ENCODE measurements at regions not wholly inside any gene's neighbourhood (a gene's known extent, or its start where the extent isn't known, plus 50 kb on each side); places are given as distances from the start of the nearest gene placed in this dataset.
"Not testable (repeated sequence)": the region's sequence is repeated elsewhere in the genome, so short reads cannot be mapped to it uniquely, and the experiment has no call there.

DNA sequence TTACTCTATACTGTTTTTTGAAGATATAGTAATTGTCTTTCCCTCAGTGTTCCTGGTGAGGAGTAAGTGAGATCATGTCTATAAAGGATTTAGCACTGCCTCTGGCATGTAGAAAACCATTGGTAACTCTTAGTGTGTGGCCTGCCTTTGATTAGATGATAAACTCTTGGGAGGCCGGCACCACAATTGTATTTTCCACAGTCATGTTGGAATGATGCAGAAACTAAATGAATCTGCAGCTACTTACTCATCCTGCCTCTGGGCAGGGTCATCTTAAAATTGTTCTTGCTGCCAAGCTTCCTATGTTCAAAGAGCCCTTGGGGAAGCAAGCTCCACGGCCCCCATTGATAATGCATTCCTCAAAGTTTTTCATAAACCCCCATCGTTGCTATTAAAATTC, 204.6 kb downstream of the ANKRD7 start:
- Mint-ChIP-seq H3K9me3 (ENCODE audit: low read depth) (peaks cover 13% of the 10 kb centered on the region), H3K4me1 (ENCODE audit: low read depth) (no peaks in the 10 kb centered on the region), H3K4me3 (ENCODE audit: low read depth) (no peak overlapping the region), H3K27ac (no peak overlapping the region), H3K27me3 (no peaks in the 10 kb centered on the region), H3K36me3 (ENCODE audit: insufficient read depth) (no peaks in the 10 kb centered on the region)
- DNase-seq (ENCODE audit: low spot score, unreplicated experiment) = no peak
- TF ChIP-seq, protein P1, sequence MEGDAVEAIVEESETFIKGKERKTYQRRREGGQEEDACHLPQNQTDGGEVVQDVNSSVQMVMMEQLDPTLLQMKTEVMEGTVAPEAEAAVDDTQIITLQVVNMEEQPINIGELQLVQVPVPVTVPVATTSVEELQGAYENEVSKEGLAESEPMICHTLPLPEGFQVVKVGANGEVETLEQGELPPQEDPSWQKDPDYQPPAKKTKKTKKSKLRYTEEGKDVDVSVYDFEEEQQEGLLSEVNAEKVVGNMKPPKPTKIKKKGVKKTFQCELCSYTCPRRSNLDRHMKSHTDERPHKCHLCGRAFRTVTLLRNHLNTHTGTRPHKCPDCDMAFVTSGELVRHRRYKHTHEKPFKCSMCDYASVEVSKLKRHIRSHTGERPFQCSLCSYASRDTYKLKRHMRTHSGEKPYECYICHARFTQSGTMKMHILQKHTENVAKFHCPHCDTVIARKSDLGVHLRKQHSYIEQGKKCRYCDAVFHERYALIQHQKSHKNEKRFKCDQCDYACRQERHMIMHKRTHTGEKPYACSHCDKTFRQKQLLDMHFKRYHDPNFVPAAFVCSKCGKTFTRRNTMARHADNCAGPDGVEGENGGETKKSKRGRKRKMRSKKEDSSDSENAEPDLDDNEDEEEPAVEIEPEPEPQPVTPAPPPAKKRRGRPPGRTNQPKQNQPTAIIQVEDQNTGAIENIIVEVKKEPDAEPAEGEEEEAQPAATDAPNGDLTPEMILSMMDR (IDR thresholded peaks at IDR 0.05; ENCODE audit: unreplicated experiment) = no peak

DNA sequence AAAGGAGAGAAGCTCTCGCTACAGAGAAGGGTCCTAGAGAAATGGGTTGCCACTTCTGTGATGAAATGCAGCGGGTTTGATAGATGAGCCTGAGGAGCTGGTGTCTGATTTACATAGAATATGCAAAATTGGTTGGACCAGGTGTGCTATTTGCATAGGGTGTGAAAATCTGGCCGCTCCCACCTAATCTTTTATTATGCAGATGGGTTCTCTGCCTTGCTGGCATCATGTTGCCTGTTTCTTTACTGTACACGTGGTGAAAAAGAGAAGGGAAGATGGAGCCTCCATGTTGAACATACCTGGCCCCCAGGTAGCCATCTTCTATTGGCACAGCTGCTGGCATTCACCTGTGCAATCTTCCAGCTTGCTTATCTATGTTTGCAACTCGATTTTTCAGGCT, 212.2 kb downstream of the ANKRD7 start:
- Mint-ChIP-seq H3K9me3 (ENCODE audit: low read depth) (peaks cover 21% of the 10 kb centered on the region), H3K27ac (no peak overlapping the region), H3K4me3 (ENCODE audit: low read depth) (no peak overlapping the region), H3K4me1 (ENCODE audit: low read depth) (no peaks in the 10 kb centered on the region), H3K36me3 (ENCODE audit: insufficient read depth) (no peaks in the 10 kb centered on the region), H3K27me3 (no peaks in the 10 kb centered on the region)
- TF ChIP-seq, protein P1 (IDR thresholded peaks at IDR 0.05; ENCODE audit: unreplicated experiment) = no peak
- DNase-seq (ENCODE audit: low spot score, unreplicated experiment) = no peak

DNA sequence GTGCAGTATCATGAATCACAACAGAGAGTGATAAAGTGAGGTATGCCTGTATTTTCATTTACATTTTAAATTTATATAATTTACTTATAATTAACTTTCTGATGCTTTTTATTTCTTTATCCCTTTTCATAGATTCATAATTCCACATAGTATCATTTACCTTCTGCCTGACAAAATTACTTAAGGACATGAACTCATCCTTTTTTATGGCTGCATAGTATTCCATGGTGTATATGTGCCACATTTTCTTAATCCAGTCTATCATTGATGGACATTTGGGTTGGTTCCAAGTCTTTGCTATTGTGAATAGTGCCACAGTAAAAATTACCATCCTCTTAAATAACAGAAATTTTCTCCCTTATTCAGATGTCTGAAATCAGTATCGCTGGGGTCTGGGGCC, 224.5 kb downstream of the ANKRD7 start:
- not testable (repeated sequence) for DNase-seq (ENCODE audit: low spot score, unreplicated experiment); H3K4me3 Mint-ChIP-seq (ENCODE audit: low read depth); H3K27ac Mint-ChIP-seq; H3K36me3 Mint-ChIP-seq (ENCODE audit: insufficient read depth); H3K4me1 Mint-ChIP-seq (ENCODE audit: low read depth); H3K9me3 Mint-ChIP-seq (ENCODE audit: low read depth); H3K27me3 Mint-ChIP-seq

DNA sequence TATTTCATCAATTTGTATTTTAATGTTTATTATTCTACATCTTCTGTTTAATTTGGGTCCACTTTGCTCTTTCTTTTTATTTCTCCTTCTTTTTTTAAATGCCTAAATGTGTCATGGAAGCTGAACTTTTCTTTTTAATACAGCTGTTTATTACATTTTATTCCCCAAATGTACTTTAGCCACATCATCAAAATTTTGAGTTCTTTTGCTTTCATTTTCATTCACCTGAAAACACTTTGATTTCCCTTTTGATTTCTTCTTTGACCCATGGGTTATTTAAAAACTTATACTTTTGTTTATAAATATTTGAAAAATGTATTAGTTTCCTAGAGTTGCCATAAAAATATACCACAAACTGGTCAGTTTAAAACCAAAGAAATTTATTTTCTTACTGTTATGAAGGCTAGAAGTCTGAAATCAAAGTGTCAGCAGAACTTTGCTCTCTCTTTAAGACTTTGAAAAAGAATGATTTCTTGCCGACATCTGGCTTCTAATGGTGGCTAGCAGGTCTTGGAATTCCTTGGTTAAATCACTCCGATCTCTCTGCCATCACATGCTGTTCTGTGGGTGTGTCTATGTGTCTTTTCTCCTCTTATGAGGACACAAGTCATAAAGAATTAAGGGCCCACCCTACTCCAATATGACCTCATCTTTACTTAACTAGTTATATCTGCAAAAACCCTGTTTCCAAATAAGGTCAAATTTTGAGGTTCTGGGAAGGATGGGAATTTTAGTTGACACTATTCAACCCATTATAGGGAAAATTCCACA, 225.5 kb downstream of the ANKRD7 start:
- TF ChIP-seq, protein P1 (IDR thresholded peaks at IDR 0.05; ENCODE audit: unreplicated experiment) = no peak
- no peak overlapping the region for H3K27ac Mint-ChIP-seq
- H3K27me3 Mint-ChIP-seq = no peaks in the 10 kb centered on the region
- H3K36me3 Mint-ChIP-seq (ENCODE audit: insufficient read depth) = no peaks in the 10 kb centered on the region
- no peak overlapping the region for H3K4me3 Mint-ChIP-seq (ENCODE audit: low read depth)
- DNase-seq (ENCODE audit: low spot score, unreplicated experiment) = no peak
- H3K4me1 Mint-ChIP-seq (ENCODE audit: low read depth) = peaks cover 2% of the 10 kb centered on the region
- H3K9me3 Mint-ChIP-seq (ENCODE audit: low read depth) = no peaks in the 10 kb centered on the region

DNA sequence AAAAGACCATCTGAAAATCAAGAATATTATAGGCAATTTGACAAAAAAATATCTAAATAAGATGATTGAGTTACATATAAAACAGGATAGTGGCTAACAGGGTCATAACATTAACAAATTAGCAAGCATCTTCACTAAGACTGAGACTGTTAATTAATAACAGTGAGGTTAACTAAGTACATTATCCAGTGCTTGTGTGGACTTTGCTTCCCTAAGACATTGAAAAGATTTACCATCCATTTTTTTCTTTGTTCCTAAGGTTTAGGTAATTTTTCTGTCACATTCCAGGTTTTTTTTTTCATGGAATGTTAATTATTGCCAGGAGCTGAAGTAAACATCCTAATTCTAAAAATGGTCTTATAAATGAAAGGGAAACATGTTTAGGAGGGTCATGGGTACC, 227.6 kb downstream of the ANKRD7 start:
- Mint-ChIP-seq H3K4me1 (ENCODE audit: low read depth) (peaks cover 2% of the 10 kb centered on the region), H3K27me3 (no peaks in the 10 kb centered on the region), H3K9me3 (ENCODE audit: low read depth) (no peaks in the 10 kb centered on the region), H3K36me3 (ENCODE audit: insufficient read depth) (no peaks in the 10 kb centered on the region), H3K27ac (no peak overlapping the region), H3K4me3 (ENCODE audit: low read depth) (no peak overlapping the region)
- DNase-seq (ENCODE audit: low spot score, unreplicated experiment) = no peak
- TF ChIP-seq, protein P1 (IDR thresholded peaks at IDR 0.05; ENCODE audit: unreplicated experiment) = no peak

DNA sequence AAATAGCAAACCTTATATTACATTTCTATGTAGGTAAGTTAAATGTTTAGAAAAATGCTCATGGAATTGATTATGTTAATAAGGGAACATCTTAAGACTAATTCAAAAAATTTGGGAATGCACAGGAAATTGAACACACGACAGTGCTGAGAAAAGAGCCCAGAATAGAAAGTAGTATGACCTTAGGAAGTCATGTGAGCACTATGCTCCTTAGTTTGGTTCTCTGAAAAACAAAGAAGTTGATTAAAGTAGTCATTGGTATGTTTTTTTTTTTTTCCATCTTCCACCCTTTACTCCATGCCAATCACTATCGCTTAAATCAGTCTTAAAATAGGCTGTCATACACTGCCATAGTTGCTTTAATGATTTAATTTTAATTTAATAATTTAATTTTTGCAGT, 242.9 kb downstream of the ANKRD7 start:
- H3K9me3 Mint-ChIP-seq (ENCODE audit: low read depth) = no peaks in the 10 kb centered on the region
- no peaks in the 10 kb centered on the region for H3K36me3 Mint-ChIP-seq (ENCODE audit: insufficient read depth)
- H3K27me3 Mint-ChIP-seq = no peaks in the 10 kb centered on the region
- no peak for DNase-seq (ENCODE audit: low spot score, unreplicated experiment)
- TF ChIP-seq, protein P1 (IDR thresholded peaks at IDR 0.05; ENCODE audit: unreplicated experiment) = no peak
- H3K4me3 Mint-ChIP-seq (ENCODE audit: low read depth) = no peak overlapping the region
- H3K27ac Mint-ChIP-seq = no peak overlapping the region
- H3K4me1 Mint-ChIP-seq (ENCODE audit: low read depth) = no peaks in the 10 kb centered on the region
